HFFc6 (cell line): ENCODE measurements at regions not wholly inside any gene's neighbourhood (a gene's known extent, or its start where the extent isn't known, plus 50 kb on each side); places are given as distances from the start of the nearest gene placed in this dataset.

Experiments
- DNase-seq: peaks from one replicate; pipeline ENCODE4 v3.0.0-alpha.2; 2018
- H3K27ac Mint-ChIP-seq: 2 replicates; pipeline ENCODE4 v1.8.0; 2020; ENCODE audit warnings: mild to moderate bottlenecking, mixed read lengths
- H3K27me3 Mint-ChIP-seq: 2 replicates; pipeline ENCODE4 v1.8.0; 2021; ENCODE audit warnings: mild to moderate bottlenecking, moderate library complexity, mixed read lengths; ENCODE audit not compliant: insufficient read depth
- H3K36me3 Mint-ChIP-seq: 2 replicates; pipeline ENCODE4 v1.8.0; 2021; ENCODE audit warnings: low read depth, mixed read lengths
- H3K4me1 Mint-ChIP-seq: 2 replicates; pipeline ENCODE4 v1.8.0; 2020; ENCODE audit warnings: low read depth, mixed read lengths
- H3K4me3 Mint-ChIP-seq: 2 replicates; pipeline ENCODE4 v1.8.0; 2020; ENCODE audit warnings: mild to moderate bottlenecking, moderate library complexity, mixed read lengths
- H3K9me3 Mint-ChIP-seq: 2 replicates; pipeline ENCODE4 v1.8.0; 2020; ENCODE audit warnings: mild to moderate bottlenecking, mixed read lengths
- TF ChIP-seq, protein P1 (sequence below): fragments of 200-600 bp; sonication (generic); IDR thresholded peaks from 2 replicates; pipeline ENCODE4 v1.5.0; 2021; ENCODE audit warnings: antibody characterized with exemption, mild to moderate bottlenecking

- Mint-ChIP-seq H3K4me3 (no peak overlapping the region), H3K36me3 (no peaks in the 10 kb centered on the region), H3K4me1 (no peaks in the 10 kb centered on the region), H3K27me3 (peaks cover 5% of the 10 kb centered on the region), H3K9me3 (peaks cover 72% of the 10 kb centered on the region), H3K27ac (no peak overlapping the region)
- TF ChIP-seq, protein P1, sequence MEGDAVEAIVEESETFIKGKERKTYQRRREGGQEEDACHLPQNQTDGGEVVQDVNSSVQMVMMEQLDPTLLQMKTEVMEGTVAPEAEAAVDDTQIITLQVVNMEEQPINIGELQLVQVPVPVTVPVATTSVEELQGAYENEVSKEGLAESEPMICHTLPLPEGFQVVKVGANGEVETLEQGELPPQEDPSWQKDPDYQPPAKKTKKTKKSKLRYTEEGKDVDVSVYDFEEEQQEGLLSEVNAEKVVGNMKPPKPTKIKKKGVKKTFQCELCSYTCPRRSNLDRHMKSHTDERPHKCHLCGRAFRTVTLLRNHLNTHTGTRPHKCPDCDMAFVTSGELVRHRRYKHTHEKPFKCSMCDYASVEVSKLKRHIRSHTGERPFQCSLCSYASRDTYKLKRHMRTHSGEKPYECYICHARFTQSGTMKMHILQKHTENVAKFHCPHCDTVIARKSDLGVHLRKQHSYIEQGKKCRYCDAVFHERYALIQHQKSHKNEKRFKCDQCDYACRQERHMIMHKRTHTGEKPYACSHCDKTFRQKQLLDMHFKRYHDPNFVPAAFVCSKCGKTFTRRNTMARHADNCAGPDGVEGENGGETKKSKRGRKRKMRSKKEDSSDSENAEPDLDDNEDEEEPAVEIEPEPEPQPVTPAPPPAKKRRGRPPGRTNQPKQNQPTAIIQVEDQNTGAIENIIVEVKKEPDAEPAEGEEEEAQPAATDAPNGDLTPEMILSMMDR = no peak
- DNase-seq = no peak
Measured at GRCh38 chr1:230536641-230537155, 105.6 kb upstream of the COG2 start.

DNA sequence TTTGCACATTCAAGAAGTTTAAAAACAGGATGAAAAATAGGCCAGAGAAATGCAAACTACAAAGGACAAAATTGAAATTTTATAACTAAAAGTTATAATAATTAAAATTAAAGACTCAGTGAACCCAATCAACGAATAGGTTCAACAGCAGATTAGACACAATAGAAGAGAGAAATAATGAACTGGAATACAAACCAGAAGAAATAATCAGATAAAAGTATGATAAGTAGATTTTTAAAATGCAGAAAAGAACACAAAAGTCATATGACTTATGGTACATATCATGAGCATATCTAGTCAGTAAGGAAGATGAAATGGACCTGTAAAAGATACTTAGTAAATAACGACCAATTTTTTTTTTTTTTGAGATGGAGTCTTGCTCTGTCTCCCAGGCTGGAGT, 108.1 kb upstream of the COG2 start:
- no peak overlapping the region for H3K27ac Mint-ChIP-seq

DNA sequence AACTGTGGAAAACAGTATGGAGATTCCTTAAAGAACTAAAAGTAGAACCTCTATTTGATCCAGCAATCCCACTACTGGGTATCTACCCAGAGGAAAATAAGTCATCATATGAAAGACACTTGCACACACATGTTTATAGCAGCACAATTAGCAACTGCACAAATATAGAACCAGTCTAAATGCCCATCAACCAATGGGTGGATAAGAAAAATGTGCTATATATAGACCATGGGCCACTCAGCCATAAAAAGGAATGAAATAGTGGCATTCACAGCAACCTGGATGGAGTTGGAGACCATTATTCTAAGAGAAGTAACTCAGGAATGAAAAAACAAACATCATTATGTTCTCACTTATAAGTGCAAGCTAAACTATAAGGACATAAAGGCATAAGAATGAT, 105.0 kb upstream of the PGBD5 start:
- Mint-ChIP-seq H3K4me1 (no peaks in the 10 kb centered on the region), H3K36me3 (no peaks in the 10 kb centered on the region), H3K9me3 (peaks cover 71% of the 10 kb centered on the region), H3K27ac (no peak overlapping the region), H3K4me3 (no peak overlapping the region), H3K27me3 (peaks cover 2% of the 10 kb centered on the region; the same call in 1 of the 2 replicates)
- no peak for DNase-seq
- TF ChIP-seq, protein P1 = no peak

More for the DNA sequence above, 108.1 kb upstream of the COG2 start:
- peaks cover 5% of the 10 kb centered on the region; the same call in 1 of the 2 replicates for H3K27me3 Mint-ChIP-seq
- H3K9me3 Mint-ChIP-seq = peaks cover 72% of the 10 kb centered on the region
- no peaks in the 10 kb centered on the region for H3K4me1 Mint-ChIP-seq
- no peaks in the 10 kb centered on the region for H3K36me3 Mint-ChIP-seq
- no peak for DNase-seq
- H3K4me3 Mint-ChIP-seq = no peak overlapping the region
- TF ChIP-seq, protein P1 = no peak

- Mint-ChIP-seq H3K4me3 (no peak overlapping the region), H3K27me3 (no peaks in the 10 kb centered on the region; the same call in 1 of the 2 replicates), H3K4me1 (no peaks in the 10 kb centered on the region), H3K36me3 (no peaks in the 10 kb centered on the region), H3K27ac (no peak overlapping the region), H3K9me3 (peaks cover 36% of the 10 kb centered on the region)
- no peak for DNase-seq
- TF ChIP-seq, protein P1 = no peak
Measured at GRCh38 chr1:230519246-230519645, 93.1 kb upstream of the PGBD5 start.

DNA sequence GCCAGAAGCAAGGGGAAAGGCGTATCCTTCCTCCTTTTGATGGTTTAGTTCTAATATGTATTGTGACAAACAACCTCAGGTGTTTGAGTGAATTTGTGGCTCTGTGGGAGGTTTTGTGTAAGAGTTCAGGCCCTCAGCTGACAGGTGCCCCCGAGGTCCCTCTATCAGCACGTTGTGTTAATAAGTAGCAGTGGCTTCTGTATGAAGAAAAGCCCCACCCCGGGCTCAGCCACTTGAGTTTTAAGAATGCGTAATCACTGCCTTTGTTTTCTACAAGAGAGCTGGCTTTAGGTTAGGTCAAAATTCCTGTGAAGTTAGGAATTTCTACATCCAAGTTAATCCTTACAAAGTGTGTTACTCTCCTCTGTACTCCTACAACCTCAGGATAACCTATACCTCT, 92.4 kb upstream of the PGBD5 start:
- H3K4me1 Mint-ChIP-seq = no peaks in the 10 kb centered on the region
- H3K36me3 Mint-ChIP-seq = no peaks in the 10 kb centered on the region
- H3K4me3 Mint-ChIP-seq = no peak overlapping the region
- no peak for DNase-seq
- H3K9me3 Mint-ChIP-seq = peaks cover 36% of the 10 kb centered on the region
- H3K27me3 Mint-ChIP-seq = no peaks in the 10 kb centered on the region; the same call in 1 of the 2 replicates
- TF ChIP-seq, protein P1 = no peak
- no peak overlapping the region for H3K27ac Mint-ChIP-seq

DNA sequence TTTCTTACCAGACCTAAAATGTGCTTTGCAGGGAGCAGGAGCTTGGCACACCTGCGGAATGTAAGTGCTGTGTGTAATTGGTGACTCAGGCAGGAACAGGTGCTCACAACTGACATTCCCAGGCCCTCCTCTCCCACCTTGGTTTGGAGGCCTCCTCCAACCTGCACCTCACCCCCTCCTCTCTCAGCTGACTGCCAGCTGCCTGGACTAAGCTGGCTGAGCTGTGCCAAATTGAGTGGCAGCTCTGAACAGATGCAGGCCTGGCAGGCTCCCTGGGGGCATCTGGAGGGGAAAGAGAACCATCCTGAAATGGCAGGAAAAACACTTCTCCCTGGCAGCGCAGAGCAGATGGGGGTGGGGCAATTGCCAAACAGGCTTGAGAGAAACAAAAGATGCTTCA, 91.7 kb upstream of the PGBD5 start:
- H3K9me3 Mint-ChIP-seq = peaks cover 39% of the 10 kb centered on the region
- no peaks in the 10 kb centered on the region for H3K4me1 Mint-ChIP-seq
- no peak for DNase-seq
- no peak overlapping the region for H3K4me3 Mint-ChIP-seq
- TF ChIP-seq, protein P1 = no peak
- no peaks in the 10 kb centered on the region; the same call in 1 of the 2 replicates for H3K27me3 Mint-ChIP-seq
- no peak overlapping the region for H3K27ac Mint-ChIP-seq
- no peaks in the 10 kb centered on the region for H3K36me3 Mint-ChIP-seq
